ENCODE measurements at regions not wholly inside any gene's neighbourhood (a gene's known extent, or its start where the extent isn't known, plus 50 kb on each side); places are given as distances from the start of the nearest gene placed in this dataset.
"Not testable (repeated sequence)": the region's sequence is repeated elsewhere in the genome, so short reads cannot be mapped to it uniquely, and the experiment has no call there.

- no peaks in the 10 kb centered on the region for H3K36me3 ChIP-seq
- H3K27ac ChIP-seq = no peak overlapping the region
- TF ChIP-seq, protein P1, sequence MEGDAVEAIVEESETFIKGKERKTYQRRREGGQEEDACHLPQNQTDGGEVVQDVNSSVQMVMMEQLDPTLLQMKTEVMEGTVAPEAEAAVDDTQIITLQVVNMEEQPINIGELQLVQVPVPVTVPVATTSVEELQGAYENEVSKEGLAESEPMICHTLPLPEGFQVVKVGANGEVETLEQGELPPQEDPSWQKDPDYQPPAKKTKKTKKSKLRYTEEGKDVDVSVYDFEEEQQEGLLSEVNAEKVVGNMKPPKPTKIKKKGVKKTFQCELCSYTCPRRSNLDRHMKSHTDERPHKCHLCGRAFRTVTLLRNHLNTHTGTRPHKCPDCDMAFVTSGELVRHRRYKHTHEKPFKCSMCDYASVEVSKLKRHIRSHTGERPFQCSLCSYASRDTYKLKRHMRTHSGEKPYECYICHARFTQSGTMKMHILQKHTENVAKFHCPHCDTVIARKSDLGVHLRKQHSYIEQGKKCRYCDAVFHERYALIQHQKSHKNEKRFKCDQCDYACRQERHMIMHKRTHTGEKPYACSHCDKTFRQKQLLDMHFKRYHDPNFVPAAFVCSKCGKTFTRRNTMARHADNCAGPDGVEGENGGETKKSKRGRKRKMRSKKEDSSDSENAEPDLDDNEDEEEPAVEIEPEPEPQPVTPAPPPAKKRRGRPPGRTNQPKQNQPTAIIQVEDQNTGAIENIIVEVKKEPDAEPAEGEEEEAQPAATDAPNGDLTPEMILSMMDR (IDR thresholded peaks at IDR 0.05) = no peak
- H3K4me1 ChIP-seq = no peaks in the 10 kb centered on the region
- intact Hi-C loops (cut with DNase I) = no loop called here
- H3K9me3 ChIP-seq = no peaks in the 10 kb centered on the region
- H3K9ac ChIP-seq (ENCODE audit: low read depth in 2 of 2, low read length in 2 of 2) = no peak overlapping the region
- no peak overlapping the region for H3K4me3 ChIP-seq
- no peaks in the 10 kb centered on the region for H3K27me3 ChIP-seq
- DNase-seq = no peak
Observed at GRCh38 chr2:155498106-155498505, 799.6 kb downstream of the KCNJ3 start.

- no peak for DNase-seq
- Histone ChIP-seq H3K9me3 (no peaks in the 10 kb centered on the region), H3K27ac (no peak overlapping the region), H3K9ac (ENCODE audit: low read depth in 2 of 2, low read length in 2 of 2) (no peak overlapping the region), H3K4me3 (no peak overlapping the region), H3K36me3 (no peaks in the 10 kb centered on the region), H3K4me1 (no peaks in the 10 kb centered on the region), H3K27me3 (no peaks in the 10 kb centered on the region)
- TF ChIP-seq, protein P1 (IDR thresholded peaks at IDR 0.05) = no peak
- intact Hi-C loops (cut with DNase I) = no loop called here
Observed at GRCh38 chr2:155494744-155495143, 796.2 kb downstream of the KCNJ3 start.

DNA sequence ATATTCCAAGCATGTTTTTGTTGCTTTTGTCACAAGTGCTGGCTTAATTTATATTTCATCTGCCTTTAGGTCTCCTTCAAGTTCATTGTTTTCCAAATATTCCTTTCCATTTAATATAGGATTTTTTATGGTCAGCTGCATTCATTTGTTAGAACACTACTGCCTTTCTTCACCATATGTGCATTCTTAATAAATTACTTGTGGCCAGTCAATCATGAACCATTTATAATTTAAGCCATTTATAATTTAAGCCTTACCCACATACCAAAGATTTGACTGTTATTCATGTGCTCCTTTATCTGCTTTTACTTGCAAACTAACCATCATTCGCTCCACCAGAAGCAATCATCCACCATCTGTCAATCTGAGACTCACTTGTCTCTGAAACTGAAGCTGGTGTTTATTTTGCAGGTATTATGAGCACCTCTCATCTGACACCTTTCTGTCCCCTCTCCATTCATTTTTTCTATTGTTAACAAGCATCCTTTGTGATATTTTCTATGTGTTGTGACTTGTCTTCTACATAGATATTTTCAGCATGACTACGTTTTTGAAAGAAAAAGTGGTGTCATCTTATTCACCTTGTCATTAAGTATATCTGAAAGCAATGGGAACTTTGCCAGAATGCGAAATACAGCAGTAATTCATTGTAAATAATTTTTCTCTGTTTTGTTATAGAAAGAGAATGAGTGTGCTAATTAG is 786.8 kb downstream of the KCNJ3 start:
- TF ChIP-seq, protein P1 (IDR thresholded peaks at IDR 0.05) = no peak
- no peaks in the 10 kb centered on the region for H3K4me1 ChIP-seq
- no peak overlapping the region for H3K27ac ChIP-seq
- DNase-seq = no peak
- intact Hi-C loops (cut with DNase I) = no loop called here
- no peak overlapping the region for H3K9ac ChIP-seq (ENCODE audit: low read depth in 2 of 2, low read length in 2 of 2)
- H3K4me3 ChIP-seq = no peak overlapping the region
- no peaks in the 10 kb centered on the region for H3K27me3 ChIP-seq
- H3K9me3 ChIP-seq = no peaks in the 10 kb centered on the region
- H3K36me3 ChIP-seq = no peaks in the 10 kb centered on the region

DNA sequence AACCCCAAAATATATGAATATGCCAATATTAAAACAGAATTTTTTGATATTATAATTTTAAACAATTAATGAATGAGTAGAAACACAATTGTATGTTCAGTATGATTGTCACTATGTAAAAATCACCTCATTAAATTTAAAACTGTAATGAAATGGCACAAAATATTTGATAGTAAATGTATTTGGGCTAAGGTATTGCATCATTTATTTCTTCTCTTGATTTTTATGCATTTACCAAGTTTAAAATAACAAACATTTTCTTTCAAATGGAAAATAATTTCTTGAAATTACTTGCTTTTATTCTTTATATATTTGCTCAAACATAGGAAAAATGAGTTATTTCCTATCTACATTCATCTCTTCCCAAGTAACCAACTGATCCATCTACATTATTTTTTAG is 782.6 kb downstream of the KCNJ3 start:
- Histone ChIP-seq H3K4me3 (no peak overlapping the region), H3K27me3 (no peaks in the 10 kb centered on the region), H3K9ac (ENCODE audit: low read depth in 2 of 2, low read length in 2 of 2) (no peak overlapping the region), H3K4me1 (no peaks in the 10 kb centered on the region), H3K36me3 (no peaks in the 10 kb centered on the region), H3K9me3 (no peaks in the 10 kb centered on the region), H3K27ac (no peak overlapping the region)
- no peak for DNase-seq
- intact Hi-C loops (cut with DNase I) = no loop called here
- TF ChIP-seq, protein P1 (IDR thresholded peaks at IDR 0.05) = no peak

- DNase-seq; intact Hi-C loops (cut with DNase I); H3K9me3 ChIP-seq; H3K27ac ChIP-seq; H3K4me3 ChIP-seq; H3K9ac ChIP-seq (ENCODE audit: low read depth in 2 of 2, low read length in 2 of 2); H3K27me3 ChIP-seq; H3K4me1 ChIP-seq; H3K36me3 ChIP-seq: not testable (repeated sequence)
Observed at GRCh38 chr2:155472018-155472417, 773.5 kb downstream of the KCNJ3 start.

- Histone ChIP-seq H3K9ac (ENCODE audit: low read depth in 2 of 2, low read length in 2 of 2) (no peak overlapping the region), H3K27ac (no peak overlapping the region), H3K4me1 (no peaks in the 10 kb centered on the region), H3K36me3 (no peaks in the 10 kb centered on the region), H3K27me3 (no peaks in the 10 kb centered on the region), H3K9me3 (no peaks in the 10 kb centered on the region), H3K4me3 (no peak overlapping the region)
- TF ChIP-seq, protein P1 (IDR thresholded peaks at IDR 0.05) = no peak
- intact Hi-C loops (cut with DNase I) = no loop called here
- DNase-seq = no peak
Observed at GRCh38 chr2:155456222-155456621, 757.7 kb downstream of the KCNJ3 start.
